GM19372 (cell line): ENCODE measurements at regions not wholly inside any gene's neighbourhood (a gene's known extent, or its start where the extent isn't known, plus 50 kb on each side); places are given as distances from the start of the nearest gene placed in this dataset.

Experiments used
- ATAC-seq: cut with Tn5 transposase; IDR thresholded peaks from one replicate; pipeline ENCODE4 v1.9.1; 2021; ENCODE audit warnings: mild to moderate bottlenecking, low read depth, moderate library complexity; ENCODE audit not compliant: unreplicated experiment

DNA sequence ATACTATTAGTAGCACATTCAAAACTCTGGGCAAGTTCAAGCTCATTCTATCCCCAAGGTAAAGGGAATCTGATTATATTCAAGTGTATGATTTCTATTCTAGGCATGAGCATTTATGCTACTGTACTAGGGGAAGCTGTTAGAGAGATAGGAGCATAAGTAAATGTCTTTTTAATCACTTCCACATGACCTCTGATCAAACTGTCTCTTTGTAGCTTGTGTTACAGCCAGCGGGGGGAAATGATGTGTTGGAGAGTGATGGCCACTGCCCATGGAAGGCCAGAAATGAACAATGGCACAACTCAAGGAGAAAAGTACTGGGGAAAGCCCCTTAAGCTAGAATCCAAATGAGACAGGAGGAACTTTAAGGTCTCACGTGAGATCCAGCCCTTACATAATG is 894.9 kb upstream of the CDH2 start:
- ATAC-seq = no peak

- no peak for ATAC-seq
These were observed 886.4 kb upstream of the CDH2 start for GRCh38 chr18:29063346-29063745.

DNA sequence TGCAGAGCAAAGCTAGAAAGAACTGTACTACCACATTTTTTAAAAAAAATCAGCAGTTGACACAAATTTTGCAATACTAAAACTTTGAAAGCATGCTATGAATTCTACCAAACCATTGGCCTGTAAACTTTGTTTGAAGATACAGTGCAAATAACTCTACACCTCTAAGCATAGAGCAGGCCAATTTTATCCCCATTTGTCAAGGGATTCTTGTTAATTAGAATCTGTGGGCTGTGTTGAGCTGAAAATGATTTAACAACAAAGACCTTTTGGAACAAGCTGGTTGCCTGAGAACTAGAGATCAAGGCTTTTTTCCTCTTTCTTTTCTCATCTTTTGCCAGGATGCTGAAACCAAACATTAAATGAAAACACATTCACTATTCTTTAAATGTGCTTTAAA is 886.0 kb upstream of the CDH2 start:
- ATAC-seq = no peak

DNA sequence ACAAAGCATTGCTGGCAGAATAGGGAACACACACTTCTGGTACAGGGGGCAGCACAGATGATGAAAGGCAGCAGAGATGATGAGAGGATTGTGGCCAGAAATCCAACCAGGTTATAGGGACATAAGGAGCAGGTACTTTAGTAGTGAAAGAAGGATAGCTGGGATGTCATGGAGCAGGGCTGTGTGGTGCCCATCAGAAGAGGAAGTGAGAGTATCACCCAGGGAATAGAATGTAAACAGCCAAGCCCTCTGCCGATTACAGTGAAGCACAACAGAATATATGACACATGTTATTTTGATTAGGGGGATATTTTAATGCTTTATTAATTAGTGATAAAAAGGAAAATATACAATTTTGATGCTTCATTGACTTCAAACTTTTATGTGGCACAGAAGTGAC is 883.4 kb upstream of the CDH2 start:
- no peak for ATAC-seq

GRCh38 chr18:29057703-29058102 is 880.8 kb upstream of the CDH2 start:
- no peak for ATAC-seq

GRCh38 chr18:29056800-29057199 is 879.9 kb upstream of the CDH2 start:
- no peak for ATAC-seq

GRCh38 chr18:29041976-29042375 is 865.0 kb upstream of the CDH2 start:
- ATAC-seq = no peak

DNA sequence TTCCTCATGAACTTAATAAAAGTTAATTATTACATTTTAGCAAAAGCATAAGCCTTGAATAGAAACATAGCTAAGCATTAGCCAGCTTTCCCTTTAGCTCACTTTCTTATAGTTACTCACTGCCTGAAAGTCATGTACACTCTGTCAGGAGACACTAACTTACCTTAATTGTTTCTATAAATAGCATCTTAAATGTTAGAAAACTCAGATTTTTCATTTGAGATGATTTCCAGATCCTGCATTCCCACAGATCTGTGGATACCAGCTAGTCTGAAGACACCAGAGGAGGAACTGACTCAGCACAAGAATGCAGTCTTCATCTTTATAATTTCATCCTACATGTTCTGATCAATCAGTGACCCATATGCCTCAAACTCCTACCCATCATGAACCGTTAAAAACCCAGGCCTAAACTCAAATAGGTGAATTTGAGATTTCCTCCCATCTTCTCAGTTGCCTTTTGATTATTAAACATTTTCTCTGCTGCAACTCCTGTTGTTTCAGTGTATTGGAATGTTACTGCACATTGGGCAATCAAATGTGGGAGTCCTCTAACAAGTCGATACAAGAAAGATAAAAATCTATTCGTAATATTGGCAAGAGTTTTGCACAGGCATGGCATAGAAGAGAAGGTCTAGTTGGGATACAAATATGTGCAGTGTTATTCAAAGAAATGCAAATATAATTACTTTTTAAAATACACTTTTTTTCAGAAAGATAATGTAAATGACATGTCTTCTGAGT is 857.4 kb upstream of the CDH2 start:
- no peak for ATAC-seq

- no peak for ATAC-seq
These were observed 851.6 kb upstream of the CDH2 start for GRCh38 chr18:29028560-29028959.

DNA sequence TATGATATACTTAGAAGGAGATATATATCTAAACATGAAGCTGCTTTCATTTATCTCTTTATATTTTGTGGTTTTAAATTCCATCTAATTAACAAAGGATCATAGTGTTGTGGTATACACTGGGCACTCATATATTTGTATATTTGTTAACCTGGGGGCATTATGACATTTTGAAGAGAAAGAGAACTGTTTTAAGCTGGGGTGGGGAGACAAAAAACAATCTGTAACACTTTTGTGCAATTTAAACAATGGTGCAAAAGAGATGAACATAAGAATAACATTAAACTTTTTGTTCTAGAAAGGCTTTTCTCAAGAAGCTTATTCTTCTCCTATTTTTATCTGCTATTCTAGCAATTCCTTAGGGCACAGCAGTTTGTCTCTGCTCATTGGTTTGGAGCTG is 842.0 kb upstream of the CDH2 start:
- no peak for ATAC-seq

DNA sequence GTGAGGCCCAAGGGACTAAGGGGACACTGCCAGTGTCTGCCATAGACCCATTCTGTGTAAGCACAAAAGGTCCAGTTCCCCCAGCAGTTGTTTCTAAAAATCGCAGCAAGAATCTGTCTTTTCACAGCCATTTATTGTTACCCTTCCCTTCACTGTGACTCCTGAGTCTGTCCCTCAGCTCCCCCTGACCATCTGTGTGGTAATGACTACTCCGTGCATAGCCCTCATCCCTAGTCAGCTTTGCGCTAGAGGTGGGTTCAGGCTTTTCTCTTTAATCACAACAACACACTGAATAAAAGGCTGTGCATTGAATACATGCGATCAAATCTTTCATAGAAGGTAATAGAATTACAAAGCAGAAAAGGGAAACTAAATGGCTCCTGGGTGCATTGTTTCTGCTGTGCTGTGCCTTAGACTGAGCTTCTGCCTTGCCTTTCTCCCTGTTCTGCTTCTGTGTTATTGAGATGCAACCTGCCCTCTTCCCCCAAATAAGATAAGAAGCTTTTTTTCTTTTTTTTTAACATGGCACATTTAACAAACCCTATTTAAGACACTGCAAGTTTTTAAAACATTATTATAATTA is 836.0 kb upstream of the CDH2 start:
- ATAC-seq = no peak

DNA sequence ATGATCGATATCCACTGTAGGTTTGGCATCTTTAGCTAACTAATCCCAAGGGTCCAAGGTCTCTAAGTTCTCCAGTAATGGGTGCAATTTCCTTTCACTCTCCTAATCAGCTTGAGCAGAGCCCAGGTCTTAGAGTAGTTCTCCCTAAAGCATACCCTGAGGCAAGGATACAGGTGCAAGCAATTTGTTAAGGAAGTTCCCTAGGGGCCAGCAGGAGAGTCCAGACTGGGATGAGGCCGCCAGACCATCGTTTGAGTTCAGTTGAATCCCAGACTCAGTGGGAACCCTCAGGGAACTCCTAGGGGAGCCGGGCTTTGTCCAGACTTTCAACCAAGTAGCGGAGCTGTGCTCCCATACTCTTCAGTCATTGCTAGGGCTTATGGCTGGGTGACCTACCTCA is 835.4 kb upstream of the CDH2 start:
- no peak for ATAC-seq

DNA sequence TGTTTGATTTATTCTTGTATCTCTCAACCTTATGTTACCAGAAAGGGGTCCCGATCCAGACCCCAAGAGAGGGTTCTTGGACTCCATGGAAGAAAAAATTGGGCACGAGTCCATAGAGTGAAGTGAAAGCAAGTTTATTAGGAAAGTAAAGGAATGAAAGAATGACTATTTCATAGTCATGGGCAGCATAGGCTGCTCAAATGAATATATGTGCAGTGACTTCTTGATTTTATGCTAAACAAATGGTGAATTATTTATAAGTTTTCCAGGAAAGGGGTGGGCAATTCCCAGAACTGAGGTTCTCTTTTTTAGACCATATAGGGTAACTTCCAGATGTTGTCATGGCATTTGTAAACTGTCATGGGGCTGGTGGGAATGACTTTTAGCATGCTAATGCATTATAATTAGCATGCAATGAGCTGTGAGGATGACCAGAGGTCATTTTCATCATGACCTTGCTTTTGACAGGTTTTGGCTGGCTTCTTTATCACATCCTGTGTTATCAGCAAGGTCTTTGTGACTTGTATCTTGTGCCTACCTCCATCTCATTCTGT is 832.4 kb upstream of the CDH2 start:
- no peak for ATAC-seq

GRCh38 chr18:29008809-29009208 is 831.9 kb upstream of the CDH2 start:
- ATAC-seq = no peak

GRCh38 chr18:29007986-29008654 is 831.2 kb upstream of the CDH2 start:
- ATAC-seq = no peak

- no peak for ATAC-seq
These were observed 828.0 kb upstream of the CDH2 start for GRCh38 chr18:29004921-29005320.

GRCh38 chr18:29003194-29003593 is 826.3 kb upstream of the CDH2 start:
- ATAC-seq = no peak

GRCh38 chr18:29002747-29003146 is 825.8 kb upstream of the CDH2 start:
- ATAC-seq = no peak

GRCh38 chr18:28999726-29000125 is 822.8 kb upstream of the CDH2 start:
- ATAC-seq = no peak

GRCh38 chr18:28995319-28995718 is 818.4 kb upstream of the CDH2 start:
- no peak for ATAC-seq

GRCh38 chr18:28984731-28985130 is 807.8 kb upstream of the CDH2 start:
- no peak for ATAC-seq

- no peak for ATAC-seq
These were observed 797.6 kb upstream of the CDH2 start for GRCh38 chr18:28974504-28974903.
